H1 (cell line): ENCODE measurements at regions not wholly inside any gene's neighbourhood (a gene's known extent, or its start where the extent isn't known, plus 50 kb on each side); places are given as distances from the start of the nearest gene placed in this dataset.
A peak's percentile ranks its signal among the peaks of the same experiment; 100 is the strongest.

Experiments used
- ASH2L ChIP-seq: fragments of 200-600, 300-600 bp; sonication (generic); IDR thresholded peaks from one replicate; pipeline ENCODE4 v1.7.1; 2017; ENCODE audit warnings: low read length
- CBX5 ChIP-seq: fragments of 300-800, 300-1000 bp; sonication (generic); IDR thresholded peaks from 2 replicates; pipeline ENCODE4 v1.7.1; 2016; ENCODE audit warnings: antibody characterized with exemption, low read length, low read depth
- CHD1 ChIP-seq: IDR thresholded peaks from 2 replicates; pipeline ENCODE4 v1.6.1; 2012; ENCODE audit warnings: low read depth, low read length, improper control_type of control experiment
- CREB1 ChIP-seq: IDR thresholded peaks from 2 replicates; pipeline ENCODE4 v1.6.1; 2012; ENCODE audit warnings: inconsistent platforms
- CTBP2 ChIP-seq: IDR thresholded peaks from 2 replicates; pipeline ENCODE4 v1.7.0; 2011; ENCODE audit warnings: borderline replicate concordance, mild to moderate bottlenecking, moderate library complexity, mixed read lengths, low read length; ENCODE audit not compliant: insufficient read depth, insufficient read length
- HDAC6 ChIP-seq: IDR thresholded peaks from one replicate; pipeline ENCODE4 v1.7.1; 2012; ENCODE audit warnings: low read depth, mild to moderate bottlenecking, inconsistent platforms, low read length, moderate library complexity
- KDM5A ChIP-seq: fragments of 200-600 bp; IDR thresholded peaks from 2 replicates; pipeline ENCODE4 v1.7.1; 2012; ENCODE audit warnings: mild to moderate bottlenecking, low read length, inconsistent platforms, mixed read lengths
- MAFK ChIP-seq: IDR thresholded peaks from 2 replicates; pipeline ENCODE4 v1.6.1; 2012; ENCODE audit warnings: low read depth, mild to moderate bottlenecking, improper control_type of control experiment, low read length
- NRF1 ChIP-seq: IDR thresholded peaks from 2 replicates; pipeline ENCODE4 v1.6.1; 2011; ENCODE audit warnings: mild to moderate bottlenecking, low read depth, low read length, improper control_type of control experiment
- SP1 ChIP-seq: IDR thresholded peaks from 2 replicates; pipeline ENCODE4 v1.6.1; 2011; ENCODE audit warnings: low read depth, low read length
- TCF12 ChIP-seq: IDR thresholded peaks from 2 replicates; pipeline ENCODE4 v1.6.1; 2011; ENCODE audit warnings: low read depth, mild to moderate bottlenecking, low read length
- TF ChIP-seq, protein P1 (sequence below): IDR thresholded peaks from 2 replicates; pipeline ENCODE4 v1.6.1; 2012; ENCODE audit warnings: low read length, inconsistent platforms
- TF ChIP-seq, protein P2 (sequence below): IDR thresholded peaks from 2 replicates; pipeline ENCODE4 v1.6.1; 2011; ENCODE audit warnings: low read depth, mild to moderate bottlenecking, low read length; ENCODE audit not compliant: insufficient read depth

DNA sequence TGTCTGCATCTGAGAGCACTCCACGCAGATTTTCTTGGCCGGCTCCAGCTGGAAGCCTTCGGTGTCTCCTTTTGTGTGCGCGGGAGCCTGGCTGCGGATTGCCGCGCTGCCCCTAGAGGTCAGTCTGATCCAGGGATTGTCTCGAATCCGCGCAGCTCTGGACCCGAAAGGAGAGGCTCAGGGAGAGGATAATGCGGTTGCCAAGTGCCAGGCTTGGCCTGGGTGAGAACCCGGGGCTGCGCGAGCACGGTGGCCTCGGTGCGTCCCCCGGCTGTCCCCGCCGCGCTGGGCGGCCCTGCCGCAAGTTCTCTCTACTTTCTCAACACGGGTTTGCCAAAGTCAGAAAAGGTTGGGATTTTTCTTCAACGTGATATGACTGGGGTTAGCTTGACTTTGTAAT is 140.9 kb downstream of the ADCYAP1R1 start (continued):
- TF ChIP-seq, protein P1, sequence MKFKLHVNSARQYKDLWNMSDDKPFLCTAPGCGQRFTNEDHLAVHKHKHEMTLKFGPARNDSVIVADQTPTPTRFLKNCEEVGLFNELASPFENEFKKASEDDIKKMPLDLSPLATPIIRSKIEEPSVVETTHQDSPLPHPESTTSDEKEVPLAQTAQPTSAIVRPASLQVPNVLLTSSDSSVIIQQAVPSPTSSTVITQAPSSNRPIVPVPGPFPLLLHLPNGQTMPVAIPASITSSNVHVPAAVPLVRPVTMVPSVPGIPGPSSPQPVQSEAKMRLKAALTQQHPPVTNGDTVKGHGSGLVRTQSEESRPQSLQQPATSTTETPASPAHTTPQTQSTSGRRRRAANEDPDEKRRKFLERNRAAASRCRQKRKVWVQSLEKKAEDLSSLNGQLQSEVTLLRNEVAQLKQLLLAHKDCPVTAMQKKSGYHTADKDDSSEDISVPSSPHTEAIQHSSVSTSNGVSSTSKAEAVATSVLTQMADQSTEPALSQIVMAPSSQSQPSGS, result no peak
- TF ChIP-seq CREB1 (peak; percentile 24; the same call in 1 of the 2 replicates), CHD1 (no peak), ASH2L (peak; percentile 33), MAFK (no peak), SP1 (no peak), KDM5A (no peak), CBX5 (no peak), CTBP2 (no peak), TCF12 (no peak), HDAC6 (no peak), NRF1 (no peak)
- TF ChIP-seq, protein P2, sequence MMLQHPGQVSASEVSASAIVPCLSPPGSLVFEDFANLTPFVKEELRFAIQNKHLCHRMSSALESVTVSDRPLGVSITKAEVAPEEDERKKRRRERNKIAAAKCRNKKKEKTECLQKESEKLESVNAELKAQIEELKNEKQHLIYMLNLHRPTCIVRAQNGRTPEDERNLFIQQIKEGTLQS, result no peak
